Muscle layer of colon (tissue), 2 donors: ENCODE measurements at regions not wholly inside any gene's neighbourhood (a gene's known extent, or its start where the extent isn't known, plus 50 kb on each side); places are given as distances from the start of the nearest gene placed in this dataset.

Experiments used
- H3K27ac ChIP-seq: one replicate; pipeline ENCODE4 v1.7.0; 2013; ENCODE audit warnings: low read depth, mild to moderate bottlenecking, low read length, moderate library complexity
- H3K27me3 ChIP-seq, 2 donors: one replicate each; pipeline ENCODE4 v1.7.0; 2013; ENCODE audit warnings: low read length in 2 of 2, mild to moderate bottlenecking in 2 of 2; ENCODE audit not compliant: insufficient read depth in 2 of 2, control insufficient read depth in 1 of 2
- H3K36me3 ChIP-seq: one replicate; pipeline ENCODE4 v1.7.0; 2013; ENCODE audit warnings: mild to moderate bottlenecking, low read length; ENCODE audit not compliant: insufficient read depth
- H3K4me1 ChIP-seq: one replicate; pipeline ENCODE4 v1.7.0; 2013; ENCODE audit warnings: mild to moderate bottlenecking, low read length; ENCODE audit not compliant: insufficient read depth
- H3K4me3 ChIP-seq, 2 donors: one replicate each; pipeline ENCODE4 v1.7.0; 2013; ENCODE audit warnings: low read length in 2 of 2, low read depth in 1 of 2, mild to moderate bottlenecking in 1 of 2, moderate library complexity in 1 of 2
- H3K9ac ChIP-seq: one replicate; pipeline ENCODE4 v1.7.0; 2013; ENCODE audit warnings: low read length
- H3K9me3 ChIP-seq: one replicate; pipeline ENCODE4 v1.7.0; 2013; ENCODE audit warnings: mild to moderate bottlenecking, low read length
- donor health status: abdominal sarcoma.
- donor health status: Adenocarcinoma of cecum.

GRCh38 chr6:1025821-1026220, 286.1 kb upstream of the FOXQ1 start:
- Histone ChIP-seq H3K4me1 (peaks cover 10% of the 10 kb centered on the region), H3K36me3 (no peaks in the 10 kb centered on the region), H3K9me3 (no peaks in the 10 kb centered on the region), H3K9ac (no peak overlapping the region), H3K27me3 (no peaks in the 10 kb centered on the region), H3K27ac (no peak overlapping the region), H3K4me3 (no peak overlapping the region)

GRCh38 chr6:1024587-1024986, 287.3 kb upstream of the FOXQ1 start:
- Histone ChIP-seq H3K36me3 (no peaks in the 10 kb centered on the region), H3K27ac (no peak overlapping the region), H3K27me3 (no peaks in the 10 kb centered on the region), H3K9me3 (no peaks in the 10 kb centered on the region), H3K9ac (no peak overlapping the region), H3K4me3 (no peak overlapping the region), H3K4me1 (peaks cover 10% of the 10 kb centered on the region)

GRCh38 chr6:1024161-1024560, 287.7 kb upstream of the FOXQ1 start:
- H3K36me3 ChIP-seq = no peaks in the 10 kb centered on the region

GRCh38 chr6:1023229-1023628, 288.7 kb upstream of the FOXQ1 start:
- Histone ChIP-seq H3K9me3 (no peaks in the 10 kb centered on the region), H3K4me3 (no peak overlapping the region), H3K27ac (no peak overlapping the region), H3K27me3 (no peaks in the 10 kb centered on the region), H3K9ac (no peak overlapping the region), H3K36me3 (no peaks in the 10 kb centered on the region), H3K4me1 (peaks cover 10% of the 10 kb centered on the region)

More at GRCh38 chr6:1024161-1024560, 287.7 kb upstream of the FOXQ1 start:
- Histone ChIP-seq H3K27ac (no peak overlapping the region), H3K4me3 (no peak overlapping the region), H3K4me1 (peaks cover 10% of the 10 kb centered on the region), H3K9ac (no peak overlapping the region), H3K27me3 (no peaks in the 10 kb centered on the region), H3K9me3 (no peaks in the 10 kb centered on the region)

- Histone ChIP-seq H3K4me3 (no peak overlapping the region), H3K9ac (no peak overlapping the region), H3K4me1 (peaks cover 10% of the 10 kb centered on the region), H3K27ac (no peak overlapping the region), H3K36me3 (no peaks in the 10 kb centered on the region), H3K27me3 (no peaks in the 10 kb centered on the region), H3K9me3 (no peaks in the 10 kb centered on the region)
Measured at GRCh38 chr6:1022719-1023118, 289.2 kb upstream of the FOXQ1 start.

- H3K36me3 ChIP-seq = no peaks in the 10 kb centered on the region
- no peak overlapping the region for H3K4me3 ChIP-seq
- H3K27me3 ChIP-seq = no peaks in the 10 kb centered on the region
- H3K9ac ChIP-seq = no peak overlapping the region
- H3K4me1 ChIP-seq = peaks cover 10% of the 10 kb centered on the region
- no peak overlapping the region for H3K27ac ChIP-seq
- no peaks in the 10 kb centered on the region for H3K9me3 ChIP-seq
Measured at GRCh38 chr6:1020837-1021236, 291.1 kb upstream of the FOXQ1 start.

GRCh38 chr6:1020133-1020532, 291.8 kb upstream of the FOXQ1 start:
- H3K36me3 ChIP-seq = no peaks in the 10 kb centered on the region
- H3K27me3 ChIP-seq = no peaks in the 10 kb centered on the region
- no peak overlapping the region for H3K4me3 ChIP-seq
- no peaks in the 10 kb centered on the region for H3K9me3 ChIP-seq
- no peak overlapping the region for H3K9ac ChIP-seq
- no peak overlapping the region for H3K27ac ChIP-seq
- H3K4me1 ChIP-seq = peaks cover 10% of the 10 kb centered on the region

GRCh38 chr6:1018041-1018440, 293.9 kb upstream of the FOXQ1 start:
- Histone ChIP-seq H3K4me3 (no peak overlapping the region), H3K27me3 (no peaks in the 10 kb centered on the region), H3K4me1 (no peaks in the 10 kb centered on the region), H3K36me3 (no peaks in the 10 kb centered on the region), H3K27ac (no peak overlapping the region), H3K9me3 (no peaks in the 10 kb centered on the region), H3K9ac (no peak overlapping the region)

GRCh38 chr6:1016329-1017302, 295.3 kb upstream of the FOXQ1 start:
- H3K4me1 ChIP-seq = no peaks in the 10 kb centered on the region
- H3K36me3 ChIP-seq = no peaks in the 10 kb centered on the region
- H3K9me3 ChIP-seq = no peaks in the 10 kb centered on the region
- H3K27me3 ChIP-seq = no peaks in the 10 kb centered on the region
- no peak overlapping the region for H3K27ac ChIP-seq
- no peak overlapping the region for H3K9ac ChIP-seq
- H3K4me3 ChIP-seq = no peak overlapping the region

- H3K27me3 ChIP-seq = no peaks in the 10 kb centered on the region
- H3K9me3 ChIP-seq = no peaks in the 10 kb centered on the region
- no peak overlapping the region for H3K9ac ChIP-seq
- no peak overlapping the region for H3K27ac ChIP-seq
- no peak overlapping the region for H3K4me3 ChIP-seq
- H3K36me3 ChIP-seq = no peaks in the 10 kb centered on the region
- H3K4me1 ChIP-seq = no peaks in the 10 kb centered on the region
Measured at GRCh38 chr6:1015825-1016224, 296.1 kb upstream of the FOXQ1 start.

GRCh38 chr6:1014431-1014807, 297.5 kb upstream of the FOXQ1 start:
- Histone ChIP-seq H3K9me3 (no peaks in the 10 kb centered on the region), H3K27me3 (no peaks in the 10 kb centered on the region), H3K36me3 (no peaks in the 10 kb centered on the region), H3K4me1 (no peaks in the 10 kb centered on the region), H3K9ac (no peak overlapping the region), H3K4me3 (no peak overlapping the region), H3K27ac (no peak overlapping the region)
